GM12878 (cell line): ENCODE measurements at regions not wholly inside any gene's neighbourhood (a gene's known extent, or its start where the extent isn't known, plus 50 kb on each side); places are given as distances from the start of the nearest gene placed in this dataset.

ENCODE experiments used
- ATAC-seq: fragments of 200-7000 bp; cut with Tn5 transposase; 3 replicates; pipeline ENCODE4 v1.9.1; 2020; ENCODE audit warnings: mild to moderate bottlenecking, moderate library complexity
- BruUV-seq: library from RNA; stranded (reverse); fragments of 400-500 nt; replicated peaks from 2 replicates; lab custom pipeline; 2021; lab: Mats Ljungman, UMichigan
- CTCF ChIA-PET: fragments of 300-600 bp; sonication (Branson Sonifier 250); formaldehyde crosslinking; extraction: SDS; loops from one replicate; lab custom pipeline; 2021; ENCODE audit warnings: inconsistent platforms; lab: Yijun Ruan, JAX
- POLR2A ChIA-PET: fragments of 350-600 bp; formaldehyde crosslinking; extraction: SDS; loops from one replicate; lab custom pipeline; 2021; ENCODE audit warnings: inconsistent platforms; lab: Charles Lee
- RAD21 ChIA-PET: fragments of 300-600 bp; sonication (Branson Sonifier 250); formaldehyde crosslinking; loops from one replicate; lab custom pipeline; 2023; ENCODE audit warnings: antibody characterized with exemption; ENCODE audit not compliant: unreplicated experiment; lab: Charles Lee
- SMC1A ChIA-PET: fragments of 300-600 bp; sonication (Branson Sonifier 250); formaldehyde crosslinking; loops from one replicate; lab custom pipeline; 2023; ENCODE audit not compliant: unreplicated experiment, uncharacterized antibody; lab: Charles Lee
- DNase-seq: peaks from one replicate; pipeline ENCODE4 v3.0.0-alpha.2; 2011; ENCODE audit warnings: low read depth, low spot score
- FAIRE-seq: peaks from 3 replicates; lab custom pipeline; 2011; peaks lifted over from hg19 to GRCh38; lab: Jason Lieb, UNC
- H2AFZ ChIP-seq: 2 replicates; pipeline ENCODE4 v1.6.0; 2011; ENCODE audit warnings: low read depth, low read length, control low read depth; ENCODE audit not compliant: control insufficient read depth
- H3K27ac ChIP-seq: 2 replicates; pipeline ENCODE4 v1.5.1; 2011; ENCODE audit warnings: control low read depth; ENCODE audit not compliant: control insufficient read depth, insufficient read depth
- H3K27me3 ChIP-seq, 2 experiments: replicated peaks in 1 of 2; 2 replicates each; pipeline versions ENCODE4 v1.6.0 to v1.6.1; 2011; ENCODE audit warnings: low read length in 1 of 2; ENCODE audit not compliant: control insufficient read depth in 2 of 2, insufficient read depth in 2 of 2
- H3K36me3 ChIP-seq, 2 experiments: 2 replicates each; pipeline ENCODE4 v1.5.1; 2011; ENCODE audit warnings: low read length in 1 of 2; ENCODE audit not compliant: control insufficient read depth in 2 of 2, insufficient read depth in 2 of 2
- H3K4me1 ChIP-seq: 2 replicates; pipeline ENCODE4 v1.6.1; 2011; ENCODE audit warnings: mild to moderate bottlenecking, low read length, moderate library complexity, mixed read lengths; ENCODE audit not compliant: control insufficient read depth, insufficient read depth
- H3K4me2 ChIP-seq: 2 replicates; pipeline ENCODE4 v1.6.0; 2011; ENCODE audit warnings: control low read depth; ENCODE audit not compliant: control insufficient read depth, insufficient read depth
- H3K4me3 ChIP-seq: fragments of 200-600 bp; sonication (generic); 2 replicates; pipeline ENCODE4 v1.5.1; 2016
- H3K79me2 ChIP-seq: 2 replicates; pipeline ENCODE4 v1.6.0; 2011; ENCODE audit warnings: low read length; ENCODE audit not compliant: control insufficient read depth, insufficient read depth
- H3K9ac ChIP-seq: 2 replicates; pipeline ENCODE4 v1.8.0; 2011; ENCODE audit warnings: low read length, control low read depth, mixed read lengths; ENCODE audit not compliant: control insufficient read depth, insufficient read depth
- H3K9me3 ChIP-seq: replicated peaks from 3 replicates; pipeline ENCODE4 v1.5.1; 2011; ENCODE audit warnings: mild to moderate bottlenecking, low read length; ENCODE audit not compliant: control insufficient read depth, insufficient read depth
- H4K20me1 ChIP-seq: 2 replicates; pipeline ENCODE4 v1.6.0; 2011; ENCODE audit not compliant: control insufficient read depth, insufficient read depth
- CHD4 ChIP-seq: fragments of 200-600 bp; sonication (generic); IDR thresholded peaks from 2 replicates; pipeline ENCODE4 v1.6.1; 2016; ENCODE audit warnings: mild to moderate bottlenecking
- FOS ChIP-seq: IDR thresholded peaks from 3 replicates; pipeline ENCODE4 v1.6.1; 2011; ENCODE audit warnings: borderline replicate concordance; ENCODE audit not compliant: insufficient read length; ENCODE audit errors: extremely low read depth
- RBBP5 ChIP-seq: fragments of 200-600 bp; sonication (generic); conservative IDR thresholded peaks from 2 replicates; pipeline ENCODE4 v1.6.1; 2016
- SMAD1 ChIP-seq: fragments of 450-650 bp; IDR thresholded peaks from 2 replicates; pipeline ENCODE4 v1.6.1; 2018; ENCODE audit warnings: mild to moderate bottlenecking, low read depth; ENCODE audit not compliant: partially characterized antibody
- SREBF2 ChIP-seq: IDR thresholded peaks from 2 replicates; pipeline ENCODE4 v1.6.1; 2012; ENCODE audit warnings: mild to moderate bottlenecking, low read length
- SUZ12 ChIP-seq: fragments of 200-600 bp; sonication (generic); IDR thresholded peaks from one replicate; pipeline ENCODE4 v1.6.1; 2018; ENCODE audit warnings: antibody characterized with exemption, mild to moderate bottlenecking; ENCODE audit not compliant: unreplicated experiment
- TARDBP ChIP-seq: IDR thresholded peaks from 2 replicates; pipeline ENCODE4 v1.6.1; 2016; ENCODE audit warnings: borderline replicate concordance
- TCF7 ChIP-seq: IDR thresholded peaks from 2 replicates; pipeline ENCODE4 v1.6.1; 2014; ENCODE audit warnings: antibody characterized with exemption, borderline replicate concordance
- WRNIP1 ChIP-seq: IDR thresholded peaks from 2 replicates; pipeline ENCODE4 v1.6.1; 2011; ENCODE audit warnings: low read depth, low read length, improper control_type of control experiment, borderline replicate concordance
- ZNF207 ChIP-seq: fragments of 450-650 bp; IDR thresholded peaks from 2 replicates; pipeline ENCODE4 v1.6.1; 2014; ENCODE audit warnings: antibody characterized with exemption, mild to moderate bottlenecking, borderline replicate concordance
- ZSCAN29 ChIP-seq: fragments of 450-650 bp; IDR thresholded peaks from 2 replicates; pipeline ENCODE4 v1.6.1; 2017; ENCODE audit warnings: mild to moderate bottlenecking, moderate library complexity
- WGBS: methylation state at CpG from one replicate; pipeline ENCODE4 v1.1.6; 2016; ENCODE audit warnings: low lambda C conversion rate; ENCODE audit not compliant: insufficient replicate concordance, insufficient coverage; ENCODE audit errors: missing lambda C conversion rate; 5-methylcytosine and 5-hydroxymethylcytosine counted together
- in situ Hi-C: fragments of 300-500 bp; cut with MboI; formaldehyde crosslinking; loops from 9 replicates; pipeline ENCODE4 v1.14.3; 2018; ENCODE audit warnings: mixed read lengths
- intact Hi-C: fragments of 100-400 bp; cut with micrococcal nuclease; formaldehyde crosslinking; loops from one replicate; pipeline ENCODE4 v1.14.2; 2022; ENCODE audit not compliant: unreplicated experiment
- TF ChIP-seq, protein P1 (sequence below): fragments of 450-650 bp; IDR thresholded peaks from 2 replicates; pipeline ENCODE4 v1.6.1; 2016; ENCODE audit warnings: mild to moderate bottlenecking
- TF ChIP-seq, protein P2 (sequence below): IDR thresholded peaks from 2 replicates; pipeline ENCODE4 v1.6.1; 2012; ENCODE audit warnings: low read length, inconsistent platforms
- TF ChIP-seq, protein P3 (sequence below): IDR thresholded peaks from 2 replicates; pipeline ENCODE4 v1.6.1; 2011; ENCODE audit warnings: borderline replicate concordance, low read depth, mild to moderate bottlenecking, moderate library complexity, low read length; ENCODE audit not compliant: insufficient read depth, poor library complexity, severe bottlenecking
- TF ChIP-seq, protein P4 (sequence below): fragments of 450-650 bp; IDR thresholded peaks from 2 replicates; pipeline ENCODE4 v1.6.1; 2017; ENCODE audit warnings: low read depth, mild to moderate bottlenecking, moderate library complexity
- TF ChIP-seq, protein P5 (sequence below): fragments of 450-650 bp; IDR thresholded peaks from 2 replicates; pipeline ENCODE4 v1.6.1; 2017; ENCODE audit warnings: mild to moderate bottlenecking, moderate library complexity

DNA sequence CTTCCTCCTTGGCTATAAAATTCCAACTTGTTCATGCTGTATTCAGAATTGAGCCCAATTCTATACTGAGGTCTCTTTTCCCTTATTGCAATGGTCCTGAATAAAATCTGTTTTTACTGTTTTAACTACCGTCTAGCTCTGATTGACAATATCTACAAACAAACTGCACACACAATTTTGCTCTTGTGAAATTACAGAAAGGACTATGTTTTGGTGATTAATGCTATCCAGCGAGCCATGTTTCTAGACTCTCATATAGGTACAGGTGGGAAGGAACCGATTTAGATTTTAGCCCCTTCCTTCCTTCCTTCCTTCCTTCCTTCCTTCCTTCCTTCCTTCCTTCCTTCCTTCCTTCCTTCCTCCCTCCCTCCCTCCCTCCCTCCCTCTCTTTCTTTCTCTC lies 254.4 kb downstream of the SLC4A3 start:
- 12% methylated on average over 3 of the region's 3 CpGs for WGBS
- Histone ChIP-seq H3K9ac (no peak overlapping the region), H2AFZ (no peak overlapping the region), H3K27ac (no peak overlapping the region), H3K4me3 (no peak overlapping the region), H3K4me1 (no peaks in the 10 kb centered on the region), H3K36me3 (no peaks in the 10 kb centered on the region), H3K79me2 (no peaks in the 10 kb centered on the region), H3K27me3 (no peaks in the 10 kb centered on the region), H3K4me2 (no peak overlapping the region), H3K9me3 (no peaks in the 10 kb centered on the region), H4K20me1 (no peaks in the 10 kb centered on the region)
- DNase-seq (no peak), ATAC-seq (no peak), FAIRE-seq (no peak)
- intact Hi-C loops (no loop called here), in situ Hi-C loops (no loop called here)
- BruUV-seq = no TSS peak
- SMC1A ChIA-PET = no interaction called here
- POLR2A ChIA-PET = no interaction called here
- RAD21 ChIA-PET = no interaction called here
- CTCF ChIA-PET = no interaction called here
- TF ChIP-seq, protein P1, sequence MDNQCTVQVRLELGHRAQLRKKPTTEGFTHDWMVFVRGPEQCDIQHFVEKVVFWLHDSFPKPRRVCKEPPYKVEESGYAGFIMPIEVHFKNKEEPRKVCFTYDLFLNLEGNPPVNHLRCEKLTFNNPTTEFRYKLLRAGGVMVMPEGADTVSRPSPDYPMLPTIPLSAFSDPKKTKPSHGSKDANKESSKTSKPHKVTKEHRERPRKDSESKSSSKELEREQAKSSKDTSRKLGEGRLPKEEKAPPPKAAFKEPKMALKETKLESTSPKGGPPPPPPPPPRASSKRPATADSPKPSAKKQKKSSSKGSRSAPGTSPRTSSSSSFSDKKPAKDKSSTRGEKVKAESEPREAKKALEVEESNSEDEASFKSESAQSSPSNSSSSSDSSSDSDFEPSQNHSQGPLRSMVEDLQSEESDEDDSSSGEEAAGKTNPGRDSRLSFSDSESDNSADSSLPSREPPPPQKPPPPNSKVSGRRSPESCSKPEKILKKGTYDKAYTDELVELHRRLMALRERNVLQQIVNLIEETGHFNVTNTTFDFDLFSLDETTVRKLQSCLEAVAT = no peak
- TF ChIP-seq RBBP5 (no peak), SREBF2 (no peak), TCF7 (no peak), ZNF207 (no peak), WRNIP1 (no peak), ZSCAN29 (no peak), TARDBP (no peak), CHD4 (no peak), SMAD1 (no peak), SUZ12 (no peak), FOS (no peak)
- TF ChIP-seq, protein P2, sequence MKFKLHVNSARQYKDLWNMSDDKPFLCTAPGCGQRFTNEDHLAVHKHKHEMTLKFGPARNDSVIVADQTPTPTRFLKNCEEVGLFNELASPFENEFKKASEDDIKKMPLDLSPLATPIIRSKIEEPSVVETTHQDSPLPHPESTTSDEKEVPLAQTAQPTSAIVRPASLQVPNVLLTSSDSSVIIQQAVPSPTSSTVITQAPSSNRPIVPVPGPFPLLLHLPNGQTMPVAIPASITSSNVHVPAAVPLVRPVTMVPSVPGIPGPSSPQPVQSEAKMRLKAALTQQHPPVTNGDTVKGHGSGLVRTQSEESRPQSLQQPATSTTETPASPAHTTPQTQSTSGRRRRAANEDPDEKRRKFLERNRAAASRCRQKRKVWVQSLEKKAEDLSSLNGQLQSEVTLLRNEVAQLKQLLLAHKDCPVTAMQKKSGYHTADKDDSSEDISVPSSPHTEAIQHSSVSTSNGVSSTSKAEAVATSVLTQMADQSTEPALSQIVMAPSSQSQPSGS = no peak
- TF ChIP-seq, protein P3, sequence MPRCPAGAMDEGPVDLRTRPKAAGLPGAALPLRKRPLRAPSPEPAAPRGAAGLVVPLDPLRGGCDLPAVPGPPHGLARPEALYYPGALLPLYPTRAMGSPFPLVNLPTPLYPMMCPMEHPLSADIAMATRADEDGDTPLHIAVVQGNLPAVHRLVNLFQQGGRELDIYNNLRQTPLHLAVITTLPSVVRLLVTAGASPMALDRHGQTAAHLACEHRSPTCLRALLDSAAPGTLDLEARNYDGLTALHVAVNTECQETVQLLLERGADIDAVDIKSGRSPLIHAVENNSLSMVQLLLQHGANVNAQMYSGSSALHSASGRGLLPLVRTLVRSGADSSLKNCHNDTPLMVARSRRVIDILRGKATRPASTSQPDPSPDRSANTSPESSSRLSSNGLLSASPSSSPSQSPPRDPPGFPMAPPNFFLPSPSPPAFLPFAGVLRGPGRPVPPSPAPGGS = no peak
- TF ChIP-seq, protein P4, sequence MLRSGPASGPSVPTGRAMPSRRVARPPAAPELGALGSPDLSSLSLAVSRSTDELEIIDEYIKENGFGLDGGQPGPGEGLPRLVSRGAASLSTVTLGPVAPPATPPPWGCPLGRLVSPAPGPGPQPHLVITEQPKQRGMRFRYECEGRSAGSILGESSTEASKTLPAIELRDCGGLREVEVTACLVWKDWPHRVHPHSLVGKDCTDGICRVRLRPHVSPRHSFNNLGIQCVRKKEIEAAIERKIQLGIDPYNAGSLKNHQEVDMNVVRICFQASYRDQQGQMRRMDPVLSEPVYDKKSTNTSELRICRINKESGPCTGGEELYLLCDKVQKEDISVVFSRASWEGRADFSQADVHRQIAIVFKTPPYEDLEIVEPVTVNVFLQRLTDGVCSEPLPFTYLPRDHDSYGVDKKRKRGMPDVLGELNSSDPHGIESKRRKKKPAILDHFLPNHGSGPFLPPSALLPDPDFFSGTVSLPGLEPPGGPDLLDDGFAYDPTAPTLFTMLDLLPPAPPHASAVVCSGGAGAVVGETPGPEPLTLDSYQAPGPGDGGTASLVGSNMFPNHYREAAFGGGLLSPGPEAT = no peak
- TF ChIP-seq, protein P5, sequence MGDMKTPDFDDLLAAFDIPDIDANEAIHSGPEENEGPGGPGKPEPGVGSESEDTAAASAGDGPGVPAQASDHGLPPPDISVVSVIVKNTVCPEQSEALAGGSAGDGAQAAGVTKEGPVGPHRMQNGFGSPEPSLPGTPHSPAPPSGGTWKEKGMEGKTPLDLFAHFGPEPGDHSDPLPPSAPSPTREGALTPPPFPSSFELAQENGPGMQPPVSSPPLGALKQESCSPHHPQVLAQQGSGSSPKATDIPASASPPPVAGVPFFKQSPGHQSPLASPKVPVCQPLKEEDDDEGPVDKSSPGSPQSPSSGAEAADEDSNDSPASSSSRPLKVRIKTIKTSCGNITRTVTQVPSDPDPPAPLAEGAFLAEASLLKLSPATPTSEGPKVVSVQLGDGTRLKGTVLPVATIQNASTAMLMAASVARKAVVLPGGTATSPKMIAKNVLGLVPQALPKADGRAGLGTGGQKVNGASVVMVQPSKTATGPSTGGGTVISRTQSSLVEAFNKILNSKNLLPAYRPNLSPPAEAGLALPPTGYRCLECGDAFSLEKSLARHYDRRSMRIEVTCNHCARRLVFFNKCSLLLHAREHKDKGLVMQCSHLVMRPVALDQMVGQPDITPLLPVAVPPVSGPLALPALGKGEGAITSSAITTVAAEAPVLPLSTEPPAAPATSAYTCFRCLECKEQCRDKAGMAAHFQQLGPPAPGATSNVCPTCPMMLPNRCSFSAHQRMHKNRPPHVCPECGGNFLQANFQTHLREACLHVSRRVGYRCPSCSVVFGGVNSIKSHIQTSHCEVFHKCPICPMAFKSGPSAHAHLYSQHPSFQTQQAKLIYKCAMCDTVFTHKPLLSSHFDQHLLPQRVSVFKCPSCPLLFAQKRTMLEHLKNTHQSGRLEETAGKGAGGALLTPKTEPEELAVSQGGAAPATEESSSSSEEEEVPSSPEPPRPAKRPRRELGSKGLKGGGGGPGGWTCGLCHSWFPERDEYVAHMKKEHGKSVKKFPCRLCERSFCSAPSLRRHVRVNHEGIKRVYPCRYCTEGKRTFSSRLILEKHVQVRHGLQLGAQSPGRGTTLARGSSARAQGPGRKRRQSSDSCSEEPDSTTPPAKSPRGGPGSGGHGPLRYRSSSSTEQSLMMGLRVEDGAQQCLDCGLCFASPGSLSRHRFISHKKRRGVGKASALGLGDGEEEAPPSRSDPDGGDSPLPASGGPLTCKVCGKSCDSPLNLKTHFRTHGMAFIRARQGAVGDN = no peak
